CD4-positive, alpha-beta T cell (primary cell): ENCODE measurements at regions not wholly inside any gene's neighbourhood (a gene's known extent, or its start where the extent isn't known, plus 50 kb on each side); places are given as distances from the start of the nearest gene placed in this dataset.

ENCODE experiments used
- ATAC-seq: fragments of 200-7000 bp; cut with Tn5 transposase; one replicate; pipeline ENCODE4 v1.10.0; 2022; ENCODE audit warnings: mild to moderate bottlenecking; ENCODE audit not compliant: poor library complexity
- CTCF ChIA-PET: fragments of 350-600 bp; sonication (Branson Sonifier 250); formaldehyde crosslinking; loops from one replicate; lab custom pipeline; 2021; ENCODE audit warnings: antibody characterized with exemption, inconsistent platforms; lab: Charles Lee
- POLR2A ChIA-PET: fragments of 350-600 bp; sonication (Branson Sonifier 250); formaldehyde crosslinking; loops from one replicate; lab custom pipeline; 2021; ENCODE audit warnings: antibody characterized with exemption, inconsistent platforms; lab: Charles Lee
- DNase-seq, 14 experiments: peaks; one replicate each; pipeline ENCODE4 v3.0.0-alpha.2; 2013 to 2020; ENCODE audit warnings: mixed read lengths in 2 of 14
- H3K27ac ChIP-seq, 2 donors: one replicate each; pipeline versions ENCODE4 v1.5.1 to v1.7.0; 2013; ENCODE audit warnings: low read length in 2 of 2, low read depth in 1 of 2, mild to moderate bottlenecking in 1 of 2
- H3K27me3 ChIP-seq, 2 experiments: 1 replicate in 1 of 2; 2 replicates in 1 of 2; pipeline versions ENCODE4 v1.6.1 to v1.7.0; 2013; ENCODE audit warnings: low read length in 2 of 2, control low read depth in 1 of 2, mild to moderate bottlenecking in 1 of 2, moderate library complexity in 1 of 2; ENCODE audit not compliant: insufficient read depth in 2 of 2, control insufficient read depth in 1 of 2
- H3K36me3 ChIP-seq: one replicate; pipeline ENCODE4 v1.6.1; 2013; ENCODE audit warnings: low read length, control low read depth; ENCODE audit not compliant: insufficient read depth
- H3K4me1 ChIP-seq: one replicate; pipeline ENCODE4 v1.6.1; 2013; ENCODE audit warnings: low read length, control low read depth; ENCODE audit not compliant: insufficient read depth
- H3K4me3 ChIP-seq: one replicate; pipeline ENCODE4 v1.5.1; 2013; ENCODE audit warnings: mild to moderate bottlenecking, low read length, moderate library complexity
- H3K9me3 ChIP-seq, 2 experiments: 1 replicate in 1 of 2; 2 replicates in 1 of 2; pipeline versions ENCODE4 v1.6.1 to v1.7.0; 2013; ENCODE audit warnings: low read length in 2 of 2, mild to moderate bottlenecking in 2 of 2, control low read depth in 1 of 2, moderate library complexity in 1 of 2; ENCODE audit not compliant: control insufficient read depth in 1 of 2, insufficient read depth in 1 of 2
- H3K27ac Mint-ChIP-seq: one replicate; pipeline ENCODE4 v1.8.0; 2020; ENCODE audit warnings: mixed read lengths
- H3K27me3 Mint-ChIP-seq: one replicate; pipeline ENCODE4 v1.8.0; 2021; ENCODE audit warnings: mixed read lengths
- H3K36me3 Mint-ChIP-seq: one replicate; pipeline ENCODE4 v1.8.0; 2021; ENCODE audit warnings: low read depth, mixed read lengths
- H3K4me1 Mint-ChIP-seq: one replicate; pipeline ENCODE4 v1.8.0; 2021; ENCODE audit warnings: low read depth, mixed read lengths
- H3K4me3 Mint-ChIP-seq: one replicate; pipeline ENCODE4 v1.8.0; 2020; ENCODE audit warnings: mild to moderate bottlenecking, mixed read lengths
- H3K9me3 Mint-ChIP-seq: one replicate; pipeline ENCODE4 v1.8.0; 2020; ENCODE audit warnings: mixed read lengths
- CTCF ChIP-seq: fragments of 200-600 bp; IDR thresholded peaks from one replicate; pipeline ENCODE4 v1.8.0; 2022; ENCODE audit warnings: antibody characterized with exemption, mild to moderate bottlenecking
- intact Hi-C, 2 experiments: fragments of 100-400 bp; cut with DNase I in 1 of 2; cut with micrococcal nuclease in 1 of 2; formaldehyde crosslinking; loops; one replicate each; pipeline versions ENCODE4 v1.15.1 to v1.9.0; 2023 to 2025; cut with DNase I, micrococcal nuclease

DNA sequence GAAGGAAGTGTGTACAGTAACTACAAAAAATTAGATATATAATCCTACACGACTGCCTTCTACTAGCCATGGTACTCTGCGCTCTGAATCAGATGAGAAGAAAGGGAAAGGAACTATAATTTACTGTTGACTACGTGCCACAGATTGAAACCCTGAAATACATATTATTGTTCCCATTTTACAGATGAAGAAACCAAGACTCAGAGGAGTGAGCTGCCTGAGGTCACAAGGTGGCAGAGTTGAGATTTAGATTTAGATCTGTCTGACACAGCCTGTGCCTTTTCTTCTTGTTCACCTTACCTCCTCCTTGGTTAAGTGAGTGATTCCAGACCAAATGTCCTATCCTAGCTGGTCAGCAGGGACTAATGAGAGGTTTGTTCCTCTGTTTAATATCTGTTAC lies 61.6 kb upstream of the OR4E1 start:
- Histone ChIP-seq H3K36me3 (no peaks in the 10 kb centered on the region), H3K4me3 (peak overlapping the region; percentile 47), H3K9me3 (no peaks in the 10 kb centered on the region), H3K27ac (no peak overlapping the region), H3K4me1 (no peaks in the 10 kb centered on the region), H3K27me3 (peaks cover 0 to 9% of the 10 kb centered on the region in 2 experiments)
- intact Hi-C loops: no loop called here
- POLR2A ChIA-PET: interaction anchor here (1.2 to 1.4 kb wide), 4 partner anchors 12 to 821 kb away, joined by 3 to 7 read pairs (median 6); no protein-coding TSS in a partner anchor
- no peaks in the 10 kb centered on the region for H3K36me3 Mint-ChIP-seq
- no peak overlapping the region for H3K4me3 Mint-ChIP-seq
- TF ChIP-seq CTCF: no peak
- ATAC-seq: no peak
- peak in 1 of 14 experiments; percentile 18 for DNase-seq
- peaks cover 6% of the 10 kb centered on the region for H3K4me1 Mint-ChIP-seq
- CTCF ChIA-PET: interaction anchor here (1.3 to 2.5 kb wide), 5 partner anchors 12 to 835 kb away, joined by 5 to 10 read pairs (median 6); no protein-coding TSS in a partner anchor
- H3K27ac Mint-ChIP-seq: peak overlapping the region; percentile 9
- peaks cover 59% of the 10 kb centered on the region for H3K27me3 Mint-ChIP-seq
- no peaks in the 10 kb centered on the region for H3K9me3 Mint-ChIP-seq

DNA sequence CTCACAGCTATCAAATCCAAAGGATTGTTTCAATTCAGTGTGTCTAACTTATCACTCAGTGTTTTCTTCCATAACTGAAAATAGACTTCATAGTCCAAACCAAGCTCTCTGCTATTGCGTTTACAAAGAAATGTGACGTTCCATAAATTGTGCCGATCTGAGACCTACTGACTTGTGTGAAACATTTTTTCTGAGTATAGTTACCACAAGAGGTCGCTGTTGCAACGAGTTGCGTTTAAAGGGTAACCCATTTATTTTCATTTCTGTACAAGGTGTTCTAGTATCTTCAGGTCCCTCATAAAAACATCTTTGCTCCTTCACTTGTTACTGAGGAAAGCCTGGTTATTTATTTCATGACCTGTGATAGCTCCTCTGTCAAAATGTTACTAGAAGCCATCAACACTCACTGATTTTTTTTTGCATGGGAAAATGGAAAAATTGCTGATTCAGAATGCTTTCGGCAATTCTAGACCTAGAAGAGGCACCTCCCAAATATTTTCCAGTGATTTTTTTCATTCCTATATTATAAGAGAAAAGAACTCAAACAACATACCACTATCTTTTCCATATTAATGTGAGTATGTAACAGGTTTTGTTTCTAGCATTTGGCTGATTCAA lies 60.9 kb upstream of the OR4E1 start:
- POLR2A ChIA-PET: interaction anchor here (0.6 to 1.4 kb wide), 4 partner anchors 11 to 859 kb away, joined by 3 to 7 read pairs (median 3); partner anchors contain the start of gene CHD8
- ATAC-seq (peak; percentile 62), DNase-seq (peak in 8 of 14 experiments; percentile 19 to 84 (median 46))
- Mint-ChIP-seq H3K36me3 (no peaks in the 10 kb centered on the region), H3K27ac (peak overlapping the region; percentile 9), H3K4me3 (no peak overlapping the region), H3K9me3 (no peaks in the 10 kb centered on the region), H3K4me1 (peaks cover 12% of the 10 kb centered on the region), H3K27me3 (peaks cover 52% of the 10 kb centered on the region)
- intact Hi-C loops: loop anchor here in 1 of 2 experiments (1.0 kb wide), 1 partner anchor 23 kb away; no protein-coding TSS in a partner anchor
- peak; percentile 77 for TF ChIP-seq CTCF
- CTCF ChIA-PET: interaction anchor here (0.5 to 2.5 kb wide), 7 partner anchors 10 to 1216 kb away, joined by 3 to 10 read pairs (median 6); no protein-coding TSS in a partner anchor
- Histone ChIP-seq H3K27me3 (peaks cover 0 to 9% of the 10 kb centered on the region in 2 experiments), H3K36me3 (no peaks in the 10 kb centered on the region), H3K4me3 (no peak overlapping the region), H3K27ac (no peak overlapping the region), H3K9me3 (no peaks in the 10 kb centered on the region), H3K4me1 (no peaks in the 10 kb centered on the region)

DNA sequence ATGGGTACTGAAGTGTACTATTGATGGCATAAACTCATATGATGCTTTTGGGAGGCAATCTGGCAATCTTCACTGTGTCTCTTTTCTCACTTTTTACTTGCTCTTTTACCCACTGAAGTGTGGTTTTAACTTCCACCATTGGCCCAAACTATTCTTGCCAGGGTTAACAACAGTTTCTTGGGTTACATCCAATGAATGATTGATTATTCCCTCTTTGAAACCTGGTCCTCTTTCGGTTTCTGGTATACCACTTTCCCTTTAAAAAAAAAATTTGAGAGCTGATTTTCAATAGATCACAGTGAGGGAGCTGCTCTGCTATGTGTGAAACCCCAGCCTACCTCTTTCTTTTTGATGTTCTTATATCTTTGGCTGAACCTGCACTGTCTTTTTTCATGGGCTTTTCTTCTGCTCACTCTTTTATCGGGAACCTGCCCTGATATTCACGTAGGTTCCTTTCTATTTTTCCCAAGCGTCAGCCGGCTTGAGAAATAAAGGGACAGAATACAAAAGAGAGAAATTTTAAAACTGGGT lies 56.1 kb upstream of the OR4E1 start:
- ChIA-PET CTCF (interaction anchor here (0.6 kb wide), 1 partner anchor 841 kb away, joined by 3 read pairs; no protein-coding TSS in a partner anchor), POLR2A (no interaction called here)
- peaks cover 16% of the 10 kb centered on the region for H3K4me1 Mint-ChIP-seq
- H3K4me3 ChIP-seq: peak overlapping the region; percentile 0
- peaks cover 0 to 4% of the 10 kb centered on the region in 2 experiments for H3K27me3 ChIP-seq
- TF ChIP-seq CTCF: no peak
- no peaks in the 10 kb centered on the region for H3K9me3 ChIP-seq
- peak overlapping the region; percentile 30 for H3K4me3 Mint-ChIP-seq
- ATAC-seq: peak; percentile 61
- H3K27ac Mint-ChIP-seq: peak overlapping the region; percentile 46
- no peaks in the 10 kb centered on the region for H3K36me3 ChIP-seq
- H3K9me3 Mint-ChIP-seq: no peaks in the 10 kb centered on the region
- H3K27me3 Mint-ChIP-seq: peaks cover 21% of the 10 kb centered on the region
- peak in 2 of 14 experiments; percentile 24 to 36 for DNase-seq
- no peak overlapping the region for H3K27ac ChIP-seq
- intact Hi-C loops: no loop called here
- no peaks in the 10 kb centered on the region for H3K4me1 ChIP-seq
- H3K36me3 Mint-ChIP-seq: no peaks in the 10 kb centered on the region
